ENCODE measurements at regions not wholly inside any gene's neighbourhood (a gene's known extent, or its start where the extent isn't known, plus 50 kb on each side); places are given as distances from the start of the nearest gene placed in this dataset.

DNA sequence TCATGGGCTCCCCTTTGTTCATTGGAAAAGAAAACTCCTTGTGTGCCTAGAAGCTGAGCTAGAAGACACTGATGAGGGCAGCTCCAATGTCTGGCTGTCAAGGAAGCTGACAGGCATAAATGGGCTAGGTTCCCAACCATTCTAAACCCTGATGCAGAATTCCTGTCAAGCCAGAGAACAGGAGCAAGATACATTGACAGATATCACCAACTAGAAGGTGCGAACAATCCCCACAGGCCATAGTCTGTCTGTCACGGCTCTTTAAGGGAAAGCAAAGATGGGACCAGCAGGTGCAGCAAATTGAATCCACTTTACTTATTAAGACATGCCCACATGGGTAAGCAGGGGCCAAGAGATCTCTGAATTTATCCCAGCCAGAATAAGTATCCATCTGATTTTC is 617.9 kb upstream of the POT1 start:
- no peak for DNase-seq

DNA sequence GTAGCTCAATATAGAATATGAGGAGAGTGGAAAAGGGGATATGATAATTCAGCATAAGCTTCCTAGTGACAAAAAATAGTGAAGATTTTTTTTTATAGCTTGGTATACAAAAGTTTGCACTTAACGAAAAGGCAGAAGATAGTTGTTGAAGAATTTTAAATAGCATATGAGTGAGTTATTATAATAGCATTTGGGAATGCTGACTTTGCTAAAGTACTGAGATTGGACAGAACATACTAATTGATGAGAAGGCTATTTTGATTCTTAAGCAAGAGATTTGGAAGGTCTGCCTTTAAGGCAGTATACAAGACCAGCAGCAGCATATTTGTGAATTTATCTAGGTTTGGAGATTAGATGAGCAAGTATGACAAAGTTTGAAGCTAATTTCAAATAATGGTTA is 600.9 kb upstream of the POT1 start:
- no peak for DNase-seq

DNA sequence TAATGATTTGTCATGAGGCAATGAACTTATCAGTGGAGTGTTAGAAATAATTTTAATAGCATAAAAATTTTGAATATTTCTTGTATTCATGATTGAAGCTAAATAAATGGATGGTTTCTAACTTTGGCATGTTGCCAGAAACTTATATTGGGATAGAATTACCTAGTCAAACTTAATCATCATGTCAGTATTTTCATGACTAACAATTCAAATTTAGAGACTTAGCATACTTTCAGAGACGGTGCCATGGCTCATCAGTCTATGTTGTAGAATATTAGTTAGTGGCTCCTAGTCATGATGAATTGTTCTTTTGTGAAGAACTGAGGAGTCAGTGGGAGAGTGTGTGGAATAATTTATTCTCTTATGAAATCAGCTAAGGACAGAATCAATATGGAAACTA is 599.6 kb upstream of the POT1 start:
- no peak for DNase-seq

DNA sequence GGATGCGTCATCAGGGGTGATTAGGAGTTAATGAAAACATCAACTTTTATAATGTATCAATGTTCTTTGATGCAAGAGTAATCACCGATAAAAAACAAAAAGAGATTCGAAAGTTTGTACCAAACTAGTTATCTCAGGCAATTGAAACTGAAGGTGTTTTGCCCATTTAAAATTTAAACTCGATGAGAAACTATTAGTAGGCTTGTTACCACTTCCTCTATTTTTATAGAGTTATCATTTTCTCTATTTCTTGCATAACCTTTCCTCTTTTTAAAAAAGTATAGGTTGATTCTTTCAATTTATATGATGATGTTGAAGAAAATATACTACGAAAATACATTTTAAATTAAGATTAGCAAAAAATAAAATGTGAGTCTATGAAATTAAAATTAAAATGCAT is 597.3 kb upstream of the POT1 start:
- DNase-seq: no peak

DNA sequence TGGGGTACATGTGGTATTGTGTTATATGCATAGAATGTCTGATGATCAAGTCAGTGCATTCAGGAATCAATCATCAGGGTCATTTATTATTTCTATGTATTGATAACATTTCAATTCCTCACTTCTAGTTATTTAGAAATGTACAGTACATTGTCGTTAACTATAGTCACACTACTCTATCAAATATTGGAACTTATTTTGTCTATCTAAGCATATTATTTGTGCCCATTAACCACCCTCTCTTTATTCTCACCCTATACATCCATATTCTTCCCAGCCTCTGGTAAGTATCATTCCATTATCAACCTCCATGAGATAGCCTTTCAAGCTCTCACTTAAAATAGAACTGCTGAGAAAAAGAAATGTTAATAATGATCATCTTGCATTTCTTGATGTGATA is 596.5 kb upstream of the POT1 start:
- no peak for DNase-seq

DNA sequence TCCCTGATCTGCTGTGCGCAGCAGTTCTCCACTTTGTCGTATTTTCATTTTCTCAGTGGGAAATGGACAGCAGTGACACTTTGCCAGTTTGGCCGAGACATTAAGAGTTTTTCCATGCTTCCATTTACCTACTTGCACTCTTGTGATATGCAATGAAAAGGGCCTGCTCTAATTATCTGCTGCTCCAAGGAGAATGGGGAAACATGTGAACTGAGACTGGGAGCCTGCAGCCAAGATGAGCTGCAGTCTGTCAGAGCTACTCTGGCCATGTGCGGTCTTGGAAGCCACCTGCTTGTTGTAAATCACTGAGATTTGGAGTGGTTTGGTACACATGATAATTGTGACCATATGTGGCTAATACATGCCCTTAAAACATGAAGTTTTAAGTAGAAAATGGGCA is 586.6 kb upstream of the POT1 start:
- peak; percentile 4 for DNase-seq

DNA sequence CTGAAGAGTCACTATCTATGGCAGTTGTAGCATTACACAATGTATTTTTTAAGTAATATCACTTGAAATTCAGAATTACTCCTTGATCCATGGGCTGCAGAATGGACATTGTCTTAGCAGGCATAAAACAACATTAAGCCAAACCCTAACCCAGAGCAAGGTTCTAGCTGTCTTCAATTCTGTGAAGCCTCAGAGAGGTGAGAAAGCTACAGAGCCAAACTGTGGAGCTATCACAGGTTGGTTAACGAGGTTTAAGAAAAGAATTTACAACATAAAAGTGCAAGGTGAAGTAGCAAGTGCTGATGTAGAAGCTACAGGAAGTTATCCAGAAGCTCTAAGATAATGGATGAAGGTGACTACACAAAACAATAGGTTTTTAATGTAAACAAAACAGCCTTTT is 582.7 kb upstream of the POT1 start:
- no peak for DNase-seq

DNA sequence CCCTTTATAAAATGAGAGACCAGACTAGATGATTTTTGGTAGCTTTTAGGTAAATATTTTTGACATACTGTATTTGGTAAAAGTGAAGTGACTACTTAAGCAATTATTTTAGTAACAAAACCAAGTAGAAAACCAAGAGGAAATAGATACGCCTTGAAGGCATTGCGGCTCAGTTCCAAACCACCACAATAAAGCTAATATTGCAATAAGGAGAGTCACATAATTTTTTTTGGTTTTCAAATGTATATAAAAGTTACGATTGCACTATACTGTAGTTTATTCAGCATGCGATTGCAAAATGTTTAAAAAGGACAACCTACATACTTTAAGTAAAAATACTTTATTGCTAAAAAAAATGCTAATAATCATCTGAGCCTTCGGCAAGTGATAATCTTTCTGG is 581.7 kb upstream of the POT1 start:
- DNase-seq: no peak

DNA sequence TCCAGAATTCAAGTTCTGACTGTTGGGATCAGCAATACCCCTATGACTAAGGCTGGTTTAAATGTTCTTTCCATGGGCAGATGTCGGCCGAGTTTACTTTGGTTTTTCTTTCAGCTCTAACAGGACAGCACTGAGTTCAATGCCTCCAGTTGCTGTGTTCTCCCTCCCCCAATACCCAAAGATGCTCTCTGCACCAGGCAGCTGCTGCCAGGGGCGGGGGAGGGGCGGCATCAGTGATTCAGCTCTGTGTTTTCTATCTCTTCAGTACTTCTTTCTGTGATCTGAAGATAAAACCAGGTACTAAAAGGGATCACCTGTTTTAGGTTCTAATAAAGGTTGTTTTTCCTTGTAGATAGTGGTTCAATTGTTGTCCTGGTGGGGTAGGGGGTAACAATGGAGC is 576.7 kb upstream of the POT1 start:
- no peak for DNase-seq

DNA sequence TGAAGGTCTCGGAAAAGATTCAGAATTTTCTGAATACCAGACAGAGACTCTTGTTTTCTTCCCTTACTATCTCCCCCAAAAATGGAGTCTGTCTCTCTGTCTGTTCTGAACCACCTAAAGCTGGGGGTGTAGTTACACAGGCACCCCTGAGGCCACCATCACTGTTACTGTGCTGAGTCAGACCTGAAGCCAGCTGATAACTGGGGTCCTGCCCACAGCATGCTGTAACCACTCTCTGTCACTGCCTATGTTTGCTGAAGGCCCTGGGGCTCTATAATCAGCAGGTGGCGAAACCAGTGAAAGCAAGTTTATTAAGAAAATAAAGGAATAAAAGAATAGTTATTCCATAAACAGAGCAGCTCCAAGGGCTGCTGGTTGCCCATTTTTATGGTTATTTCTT is 575.2 kb upstream of the POT1 start:
- no peak for DNase-seq

DNA sequence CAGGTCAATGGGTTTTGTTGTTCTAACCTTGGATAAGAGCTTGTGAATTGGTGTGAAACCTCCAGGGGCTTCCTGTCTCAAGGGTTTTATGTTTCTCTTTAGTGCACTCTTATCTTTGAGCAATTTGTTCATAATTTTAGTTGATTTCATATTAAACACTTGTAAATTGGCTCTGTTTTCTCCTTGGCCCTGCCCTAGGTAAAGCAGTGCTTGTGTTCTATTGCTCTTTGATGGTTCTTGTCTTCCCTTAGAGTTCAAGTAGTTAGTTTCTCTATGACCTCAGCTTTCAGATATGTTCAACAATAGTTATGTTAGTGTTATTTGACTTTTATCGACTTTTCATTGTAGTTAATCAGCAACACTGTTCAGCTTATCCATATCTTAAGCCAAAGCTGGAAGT is 566.4 kb upstream of the POT1 start:
- DNase-seq: no peak

DNA sequence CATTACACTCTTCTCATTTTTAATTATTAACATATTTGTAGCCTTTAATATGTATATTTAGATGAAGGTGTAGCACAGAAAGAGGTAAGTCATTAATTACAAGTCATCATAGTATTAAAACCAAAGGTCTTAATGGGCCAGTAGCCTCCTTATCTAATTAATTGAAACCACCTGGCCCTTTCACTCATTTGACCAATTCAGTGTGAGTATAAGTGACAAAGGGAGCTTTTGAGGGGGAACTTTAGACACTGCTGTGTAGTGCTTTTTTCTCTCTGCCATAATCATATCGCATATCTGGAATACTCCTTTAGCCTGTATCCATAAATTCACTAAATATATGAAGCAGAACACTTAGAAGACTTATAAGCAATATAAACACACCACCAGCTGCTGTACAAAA is 562.9 kb upstream of the POT1 start:
- DNase-seq: no peak

DNA sequence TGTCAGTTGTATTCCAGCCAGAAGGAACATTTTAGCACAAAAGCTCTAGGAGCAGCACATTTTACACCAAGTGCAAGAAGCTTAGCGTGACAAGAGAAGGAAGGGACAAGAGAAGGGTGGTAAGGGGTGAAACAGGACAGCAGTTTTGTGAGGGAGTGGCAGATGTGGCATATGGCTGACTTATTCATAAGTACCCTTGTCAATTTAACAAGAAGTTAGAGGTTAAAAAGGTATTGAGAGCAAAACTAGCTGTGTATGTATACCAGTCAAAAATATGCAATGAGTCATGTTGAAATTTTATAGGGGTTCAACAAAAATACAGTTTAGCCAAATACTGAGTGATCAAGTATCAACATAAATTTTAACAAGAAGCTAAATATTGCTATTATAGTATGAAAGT is 561.5 kb upstream of the POT1 start:
- DNase-seq: no peak

DNA sequence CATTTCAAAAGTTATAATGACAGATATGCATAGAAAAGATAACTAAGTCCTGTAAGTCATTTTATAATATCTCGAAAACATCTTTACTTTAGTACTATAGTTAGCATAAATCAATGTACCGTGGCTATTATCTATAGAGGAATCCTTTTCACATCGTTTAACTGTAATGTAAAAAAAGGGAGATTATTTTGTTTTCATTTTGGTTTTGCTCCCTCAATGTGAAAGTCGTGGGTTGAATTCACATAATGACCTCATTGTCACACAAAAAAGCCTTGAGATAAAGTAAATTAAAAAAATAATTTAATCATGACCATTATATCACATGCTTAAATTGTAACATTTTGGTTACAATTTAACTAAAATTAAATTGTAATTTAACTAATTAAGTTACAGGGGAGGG is 560.5 kb upstream of the POT1 start:
- DNase-seq: no peak

DNA sequence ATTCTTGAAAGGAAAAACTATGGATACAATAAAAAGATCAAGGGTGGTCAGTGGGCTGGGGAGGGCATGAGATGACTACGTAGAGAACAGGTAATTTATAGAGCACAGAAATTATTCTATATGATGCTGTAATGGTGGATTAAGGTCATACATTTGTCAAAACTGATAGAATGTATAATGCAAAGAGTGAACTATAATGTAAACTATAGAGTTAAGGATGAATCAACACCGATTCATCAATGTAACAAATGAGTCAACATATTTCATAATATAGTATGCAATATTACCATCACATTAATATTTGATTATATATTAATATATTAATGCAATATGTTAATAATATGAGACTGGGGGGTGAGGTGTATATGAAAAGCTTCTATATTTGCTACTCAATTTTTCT is 555.6 kb upstream of the POT1 start:
- DNase-seq: no peak

DNA sequence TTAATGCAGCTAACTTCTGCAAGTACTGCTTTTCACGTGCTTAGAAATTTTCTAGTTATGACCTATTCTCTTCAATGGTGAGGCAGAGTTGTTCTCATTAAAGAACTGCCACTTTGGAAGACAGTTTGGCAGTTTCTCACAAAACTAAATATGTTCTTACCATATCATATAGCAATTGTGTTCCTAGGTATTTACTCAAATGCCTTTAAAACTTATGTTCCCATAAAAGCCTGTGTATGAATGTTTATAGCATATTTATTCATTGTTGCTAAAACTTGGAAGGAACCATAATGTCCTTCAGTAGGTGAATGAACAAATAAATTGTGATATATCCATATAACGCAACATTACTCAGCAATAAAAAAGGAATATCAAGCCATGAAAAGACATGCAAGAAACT is 555.1 kb upstream of the POT1 start:
- no peak for DNase-seq

DNA sequence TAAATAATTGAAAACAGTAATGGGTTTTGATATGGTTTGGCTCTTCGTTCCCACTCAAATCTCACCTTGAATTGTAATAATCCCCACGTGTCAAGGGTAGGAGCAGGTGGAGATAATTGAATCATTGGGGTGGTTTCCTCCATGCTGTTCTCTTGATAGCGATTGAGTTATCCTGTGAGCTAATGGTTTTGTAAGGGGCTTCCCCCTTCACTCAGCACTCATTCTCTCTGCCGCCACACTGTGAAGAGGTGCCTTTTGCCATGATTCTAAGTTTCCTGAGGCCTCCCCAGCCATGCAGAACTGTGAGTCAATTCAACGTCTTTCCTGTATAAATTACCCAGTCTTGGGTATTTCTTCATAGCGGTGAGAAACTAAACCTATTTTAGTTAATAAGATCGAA is 551.7 kb upstream of the POT1 start:
- no peak for DNase-seq

DNA sequence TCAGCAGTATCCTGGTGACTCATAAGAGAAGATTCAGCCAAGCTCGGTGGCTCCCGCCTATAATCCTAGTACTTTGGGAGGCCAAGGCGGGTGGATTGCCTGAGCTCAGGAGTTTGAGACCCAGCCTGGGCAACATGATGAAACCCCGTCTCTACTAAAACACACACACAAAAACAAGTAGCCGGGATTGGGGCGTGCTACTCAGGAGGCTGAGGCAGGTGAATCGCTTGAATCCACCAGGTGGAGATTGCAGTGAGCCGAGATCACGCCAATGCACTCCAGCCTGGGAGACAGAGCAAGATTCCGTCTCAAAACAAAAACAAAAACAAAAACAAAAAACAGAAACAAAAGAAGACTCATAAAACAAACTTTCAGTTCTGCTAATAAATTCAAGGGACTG is 551.1 kb upstream of the POT1 start:
- DNase-seq: no peak

DNA sequence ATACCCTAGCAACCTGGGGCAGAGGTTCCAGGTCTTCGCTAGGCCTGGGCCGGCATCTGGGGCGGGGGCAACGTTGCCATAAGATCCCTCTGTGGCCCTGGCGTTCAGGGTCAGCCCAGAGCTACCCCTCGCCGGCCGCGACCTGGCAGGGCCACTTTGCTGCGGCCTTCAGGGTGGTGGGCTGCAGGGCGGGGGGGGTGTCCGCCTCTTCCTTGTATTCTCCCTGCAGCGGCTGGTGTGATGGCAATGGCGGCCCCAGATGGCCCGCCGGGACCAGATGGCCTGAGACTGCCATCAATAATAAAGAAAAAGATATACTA is 539.2 kb upstream of the POT1 start:
- no peak for DNase-seq

DNA sequence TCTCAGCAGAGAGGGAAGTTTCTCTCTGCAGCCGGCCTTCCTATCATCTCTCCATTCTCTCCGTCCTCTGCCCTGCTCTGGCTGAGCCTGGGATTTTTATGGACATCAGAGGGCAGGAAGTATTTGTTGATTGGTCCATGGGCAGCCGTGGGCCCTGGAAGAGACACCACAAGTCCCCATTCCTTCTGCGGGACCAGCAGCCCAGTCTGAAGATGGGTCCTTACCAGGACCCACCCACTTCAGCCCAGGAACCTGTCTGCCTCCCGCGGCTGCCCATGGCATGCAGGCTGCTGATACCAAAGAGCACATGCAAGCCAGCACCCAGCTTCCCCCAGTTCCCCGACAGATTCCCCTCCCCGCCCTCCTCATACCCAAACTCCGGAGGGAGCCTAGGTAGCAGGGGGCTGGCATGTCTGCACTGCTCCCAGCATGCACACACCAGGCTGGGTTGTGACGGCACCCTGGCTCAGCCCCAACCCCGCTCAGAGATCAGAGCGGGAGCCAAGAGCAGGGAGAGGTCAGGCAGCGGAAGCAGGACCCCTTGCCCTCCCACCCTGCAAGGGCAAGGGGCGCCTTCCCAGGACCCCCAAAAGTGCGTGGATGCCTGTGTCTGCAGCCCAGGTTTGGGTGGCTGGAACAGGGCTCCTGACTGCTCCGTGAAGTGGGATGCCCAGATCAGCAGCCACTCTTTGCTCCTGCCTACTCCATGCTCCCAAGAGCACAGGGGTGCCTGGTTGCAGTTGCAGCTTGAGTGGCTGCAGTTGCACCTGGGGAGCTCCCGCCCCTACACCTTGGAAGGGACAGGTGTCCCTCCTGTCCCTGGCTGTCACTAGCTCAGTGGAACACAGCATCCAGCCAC is 538.6 kb upstream of the POT1 start:
- DNase-seq: no peak

DNA sequence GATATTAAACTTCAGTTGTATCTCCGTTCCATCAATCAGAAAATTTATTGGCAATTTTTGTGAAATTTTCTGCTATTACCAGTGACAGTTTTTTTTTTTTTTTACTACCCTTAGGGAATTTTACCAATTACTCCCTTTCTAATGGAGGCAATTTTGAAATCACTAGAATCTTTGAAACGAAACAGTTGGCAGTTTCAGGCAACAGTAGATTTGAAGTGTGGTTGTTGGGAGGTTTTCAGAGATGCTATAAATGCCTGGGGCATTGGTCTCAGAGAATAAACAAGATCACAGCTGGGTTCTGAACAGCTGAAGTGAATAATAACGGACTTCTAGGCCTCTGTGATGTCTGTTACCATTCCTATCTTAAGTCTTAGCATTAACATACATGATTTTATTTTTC is 535.9 kb upstream of the POT1 start:
- no peak for DNase-seq

DNA sequence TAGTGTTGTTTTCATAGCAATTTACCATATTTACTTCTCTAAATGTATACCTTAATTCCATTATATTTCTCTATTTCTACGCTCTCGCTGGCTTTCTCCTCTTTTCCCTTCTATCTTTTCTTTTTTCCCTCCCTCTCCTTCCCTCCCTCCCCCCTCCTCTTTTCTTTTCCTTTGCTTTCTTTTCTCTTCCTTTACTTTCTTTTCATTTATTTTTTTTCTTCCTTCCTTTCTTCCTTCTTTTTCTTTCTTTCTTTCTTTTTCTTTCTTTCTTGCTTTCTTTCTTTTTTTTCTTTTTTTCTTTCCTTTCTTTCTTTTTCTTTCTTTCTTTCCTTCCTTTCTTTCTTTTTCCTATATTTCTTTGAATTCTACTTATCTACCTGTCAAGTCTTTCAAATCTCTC is 533.0 kb upstream of the POT1 start:
- DNase-seq: no peak

DNA sequence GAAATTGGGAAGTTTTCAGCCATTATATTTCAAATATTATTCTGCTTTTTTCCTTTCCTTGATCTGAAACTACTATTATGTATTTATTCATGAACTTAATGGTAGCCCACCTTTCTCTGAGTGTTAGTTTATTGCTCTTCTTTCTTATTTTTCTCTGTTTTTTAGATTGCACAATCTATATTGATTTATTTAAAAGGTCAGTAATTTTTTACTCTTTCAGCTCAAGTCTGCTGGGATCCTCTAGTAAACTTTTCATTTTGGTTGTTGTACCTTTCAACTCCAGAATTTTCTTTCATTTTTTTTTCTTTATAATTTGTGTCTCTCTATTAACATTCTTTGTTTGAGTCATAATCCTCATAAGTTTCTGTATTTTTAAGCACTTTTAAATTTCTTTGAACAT is 529.4 kb upstream of the POT1 start:
- no peak for DNase-seq

DNA sequence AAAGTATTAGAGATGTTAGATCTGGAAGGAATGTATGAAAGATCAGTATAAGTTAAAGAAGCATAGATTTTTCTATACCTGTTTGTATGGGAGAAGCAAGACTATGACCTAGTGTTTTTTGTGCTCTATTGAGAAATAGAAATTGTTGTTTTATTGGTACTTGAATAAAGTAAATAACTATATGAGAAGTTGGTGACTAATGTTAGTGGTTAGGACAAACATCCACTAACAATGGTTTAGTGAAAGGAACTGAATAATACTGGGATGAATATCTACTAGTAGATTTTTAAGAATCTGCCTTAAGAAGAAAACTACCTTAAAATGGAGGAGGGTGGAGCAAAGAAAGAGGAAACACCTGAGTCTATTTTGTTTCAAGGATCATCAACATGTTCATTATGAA is 521.1 kb upstream of the POT1 start:
- no peak for DNase-seq

DNA sequence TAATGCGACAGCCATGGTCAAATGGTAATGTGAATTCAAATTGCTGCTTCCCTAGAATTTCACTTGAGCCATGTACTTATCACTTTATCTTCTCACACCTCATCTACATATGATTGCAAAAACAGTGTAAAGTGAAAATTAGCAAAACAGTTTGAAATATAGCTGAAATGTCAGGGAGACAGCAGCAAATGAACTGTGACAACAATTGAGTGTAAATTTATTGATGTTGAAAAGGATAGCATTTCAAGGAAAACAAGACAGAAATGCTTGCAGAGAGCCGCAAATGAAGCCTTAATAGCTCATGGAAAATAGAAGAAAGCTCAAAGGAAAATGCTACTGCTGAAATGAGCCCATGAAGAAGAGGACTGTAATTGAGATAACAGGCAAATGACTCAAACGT is 516.2 kb upstream of the POT1 start:
- no peak for DNase-seq

DNA sequence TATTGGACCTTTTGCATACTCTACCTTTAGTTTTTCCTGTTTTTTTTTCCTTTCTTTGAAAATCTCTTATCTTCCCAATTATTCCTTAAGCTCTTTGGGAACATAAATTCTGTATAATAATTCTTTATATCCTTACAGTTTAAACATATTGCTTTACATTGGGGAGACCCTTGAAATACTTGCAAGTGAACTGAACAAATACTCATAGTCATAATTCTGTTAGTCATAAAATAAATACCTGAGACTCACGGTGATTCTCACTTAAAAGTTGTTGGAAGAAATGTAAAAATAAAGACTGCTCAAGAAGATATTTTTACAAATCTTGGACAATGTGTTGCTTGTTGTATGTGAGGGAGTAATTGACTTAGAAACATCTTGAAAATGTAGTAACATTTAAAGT is 515.2 kb upstream of the POT1 start:
- DNase-seq: no peak

Measured in NCI-H2029 treated with DMSO at 0.1 percent for 48 hours (cell line).